Lung (tissue), 11 donors: ENCODE measurements at regions not wholly inside any gene's neighbourhood (a gene's known extent, or its start where the extent isn't known, plus 50 kb on each side); places are given as distances from the start of the nearest gene placed in this dataset.
"Not testable (repeated sequence)": the region's sequence is repeated elsewhere in the genome, so short reads cannot be mapped to it uniquely, and the experiment has no call there.

Experiments used
- ATAC-seq: fragments of 200-7000 bp; cut with Tn5 transposase; one replicate; pipeline ENCODE4 v1.9.1; 2020; ENCODE audit warnings: moderate number of reproducible peaks; ENCODE audit not compliant: insufficient read depth, low FRiP score
- DNase-seq, 3 donors: peaks; one replicate each; pipeline ENCODE4 v3.0.0-alpha.2; 2013 to 2017
- H3K27ac ChIP-seq, 2 donors: one replicate each; pipeline ENCODE4 v1.5.1; 2013; ENCODE audit warnings: mild to moderate bottlenecking in 2 of 2, moderate library complexity in 2 of 2, control low read depth in 1 of 2, inconsistent platforms in 1 of 2, low read depth in 1 of 2, low read length in 1 of 2
- H3K27me3 ChIP-seq, 3 donors: one replicate each; pipeline ENCODE4 v1.5.1; 2013; ENCODE audit warnings: low read length in 2 of 3; ENCODE audit not compliant: control insufficient read depth in 3 of 3, insufficient read depth in 3 of 3
- H3K36me3 ChIP-seq, 4 donors: one replicate each; pipeline ENCODE4 v1.5.1; 2013; ENCODE audit warnings: low read length in 4 of 4, mild to moderate bottlenecking in 1 of 4, moderate library complexity in 1 of 4; ENCODE audit not compliant: control insufficient read depth in 4 of 4, insufficient read depth in 4 of 4
- H3K4me1 ChIP-seq, 5 donors: one replicate each; pipeline ENCODE4 v1.5.1; 2013; ENCODE audit warnings: low read length in 5 of 5, mild to moderate bottlenecking in 2 of 5, moderate library complexity in 1 of 5; ENCODE audit not compliant: control insufficient read depth in 5 of 5, insufficient read depth in 5 of 5
- H3K4me3 ChIP-seq: one replicate; pipeline ENCODE4 v1.5.1; 2013; ENCODE audit warnings: mild to moderate bottlenecking, control low read depth, moderate library complexity
- H3K9ac ChIP-seq, 2 donors: one replicate each; pipeline ENCODE4 v1.5.1; 2013; ENCODE audit warnings: low read length in 2 of 2, control low read depth in 1 of 2; ENCODE audit not compliant: insufficient read depth in 1 of 2
- H3K9me3 ChIP-seq, 4 donors: one replicate each; pipeline ENCODE4 v1.5.1; 2013; ENCODE audit warnings: low read length in 3 of 4, mild to moderate bottlenecking in 1 of 4, moderate library complexity in 1 of 4; ENCODE audit not compliant: control insufficient read depth in 4 of 4, insufficient read depth in 3 of 4
- CTCF ChIP-seq: IDR thresholded peaks from 2 replicates; pipeline ENCODE4 v1.5.1; 2012; ENCODE audit warnings: mild to moderate bottlenecking; ENCODE audit errors: control extremely low read depth, extremely low read depth
- WGBS, 2 donors: extraction: QIAGEN DNeasy Blood & Tissue Kit; methylation state at CpG; one replicate each; pipeline ENCODE4 v1.1.7; 2013; 5-methylcytosine and 5-hydroxymethylcytosine counted together
- donor health status: control.
- donor health status: control.
- donor health status: Bipolar disorder and iron deficiency.
- donor health status: healthy.
- donor health status: DM: yes; HTN: yes; CAD: no.

GRCh38 chrX:74111245-74111644 is 192.7 kb upstream of the ZCCHC13 start:
- TF ChIP-seq CTCF, result no peak
- Histone ChIP-seq H3K27me3 (no peaks in the 10 kb centered on the region), H3K36me3 (peaks cover 0 to 8% (median 0%) of the 10 kb centered on the region in 4 donors), H3K4me1 (no peaks in the 10 kb centered on the region), H3K4me3 (no peak overlapping the region), H3K9me3 (peaks cover 0 to 4% (median 0%) of the 10 kb centered on the region in 4 donors), H3K27ac (no peak overlapping the region), H3K9ac (no peak overlapping the region)
- no peak for ATAC-seq
- DNase-seq, result no peak

- no peaks in the 10 kb centered on the region for H3K27me3 ChIP-seq
- peaks cover 0 to 8% (median 0%) of the 10 kb centered on the region in 4 donors for H3K36me3 ChIP-seq
- no peak overlapping the region for H3K27ac ChIP-seq
- peaks cover 0 to 17% (median 2%) of the 10 kb centered on the region in 4 donors for H3K9me3 ChIP-seq
- H3K9ac ChIP-seq, result no peak overlapping the region
- TF ChIP-seq CTCF, result no peak
- no peak overlapping the region for H3K4me3 ChIP-seq
- DNase-seq (peak in 1 of 3 donors; percentile 1), ATAC-seq (no peak)
- H3K4me1 ChIP-seq, result no peaks in the 10 kb centered on the region
Measured at GRCh38 chrX:74107666-74108065, 196.3 kb upstream of the ZCCHC13 start.

- TF ChIP-seq CTCF, result no peak
- Histone ChIP-seq H3K36me3 (peaks cover 0 to 8% (median 0%) of the 10 kb centered on the region in 4 donors), H3K27ac (no peak overlapping the region), H3K9me3 (peaks cover 0 to 17% (median 0%) of the 10 kb centered on the region in 4 donors), H3K9ac (no peak overlapping the region), H3K4me3 (no peak overlapping the region), H3K27me3 (no peaks in the 10 kb centered on the region), H3K4me1 (no peaks in the 10 kb centered on the region)
- ATAC-seq (no peak), DNase-seq (no peak)
- 83 to 97% methylated on average over 3 of the region's 3 CpGs for WGBS, 2 donors
Measured at GRCh38 chrX:74104356-74105015, 199.5 kb upstream of the ZCCHC13 start.

- not testable (repeated sequence) for DNase-seq, H3K4me1 ChIP-seq, H3K9me3 ChIP-seq, H3K4me3 ChIP-seq, H3K9ac ChIP-seq, H3K27ac ChIP-seq, ATAC-seq, H3K36me3 ChIP-seq, H3K27me3 ChIP-seq
- 91 to 96% methylated on average over 9 to 31 of the region's 31 CpGs for WGBS, 2 donors
Measured at GRCh38 chrX:74098407-74098806, 205.6 kb upstream of the ZCCHC13 start.
